HEK293 (cell line): ENCODE measurements at regions not wholly inside any gene's neighbourhood (a gene's known extent, or its start where the extent isn't known, plus 50 kb on each side); places are given as distances from the start of the nearest gene placed in this dataset.

Experiments used
- MYNN ChIP-seq: fragments of 450-650 bp; formaldehyde crosslinking; IDR thresholded peaks from 2 replicates; pipeline ENCODE4 v1.5.1; 2016; ENCODE audit warnings: missing biosample characterization, missing genetic modification characterization, borderline replicate concordance
- OVOL3 ChIP-seq: fragments of 450-650 bp; formaldehyde crosslinking; IDR thresholded peaks from 2 replicates; pipeline ENCODE4 v1.5.1; 2016; ENCODE audit warnings: missing biosample characterization, missing genetic modification characterization
- ZBTB21 ChIP-seq: fragments of 450-650 bp; formaldehyde crosslinking; IDR thresholded peaks from 2 replicates; pipeline ENCODE4 v1.5.1; 2017; ENCODE audit warnings: missing biosample characterization, missing genetic modification characterization
- ZBTB7A ChIP-seq: fragments of 450-650 bp; formaldehyde crosslinking; IDR thresholded peaks from 2 replicates; pipeline ENCODE4 v1.5.1; 2016; ENCODE audit warnings: low read depth, missing biosample characterization, missing genetic modification characterization
- TF ChIP-seq, protein P1 (sequence below): fragments of 450-650 bp; formaldehyde crosslinking; IDR thresholded peaks from 2 replicates; pipeline ENCODE4 v1.5.1; 2016; ENCODE audit warnings: missing biosample characterization, missing genetic modification characterization
- TF ChIP-seq, protein P2 (sequence below): fragments of 450-650 bp; formaldehyde crosslinking; IDR thresholded peaks from 2 replicates; pipeline ENCODE4 v1.5.1; 2016; ENCODE audit warnings: missing biosample characterization, missing genetic modification characterization

DNA sequence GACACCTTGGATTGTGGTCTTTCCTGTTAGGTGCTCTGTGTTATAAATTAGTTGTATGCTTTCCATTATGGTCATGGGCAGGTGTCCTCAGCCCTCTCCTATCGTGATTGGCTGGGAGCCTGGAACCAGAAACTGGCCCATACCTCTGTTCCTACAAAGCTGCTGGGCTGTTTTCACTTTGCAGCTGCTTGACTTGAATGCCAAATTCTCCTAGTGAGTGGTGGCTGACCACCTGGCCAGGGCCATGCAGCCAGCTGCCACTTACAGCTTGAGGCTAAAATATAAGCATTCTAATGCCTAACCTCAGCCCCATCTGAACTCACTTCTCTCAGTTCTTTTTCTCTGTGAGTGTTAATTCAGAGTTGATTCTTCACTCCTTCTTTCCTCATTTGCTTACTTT is 239.3 kb upstream of the GBE1 start:
- TF ChIP-seq MYNN (tag by site-specific recombination) (no peak), ZBTB21 (tag by site-specific recombination) (no peak), OVOL3 (tag by site-specific recombination) (no peak), ZBTB7A (no peak)
- TF ChIP-seq, protein P1, sequence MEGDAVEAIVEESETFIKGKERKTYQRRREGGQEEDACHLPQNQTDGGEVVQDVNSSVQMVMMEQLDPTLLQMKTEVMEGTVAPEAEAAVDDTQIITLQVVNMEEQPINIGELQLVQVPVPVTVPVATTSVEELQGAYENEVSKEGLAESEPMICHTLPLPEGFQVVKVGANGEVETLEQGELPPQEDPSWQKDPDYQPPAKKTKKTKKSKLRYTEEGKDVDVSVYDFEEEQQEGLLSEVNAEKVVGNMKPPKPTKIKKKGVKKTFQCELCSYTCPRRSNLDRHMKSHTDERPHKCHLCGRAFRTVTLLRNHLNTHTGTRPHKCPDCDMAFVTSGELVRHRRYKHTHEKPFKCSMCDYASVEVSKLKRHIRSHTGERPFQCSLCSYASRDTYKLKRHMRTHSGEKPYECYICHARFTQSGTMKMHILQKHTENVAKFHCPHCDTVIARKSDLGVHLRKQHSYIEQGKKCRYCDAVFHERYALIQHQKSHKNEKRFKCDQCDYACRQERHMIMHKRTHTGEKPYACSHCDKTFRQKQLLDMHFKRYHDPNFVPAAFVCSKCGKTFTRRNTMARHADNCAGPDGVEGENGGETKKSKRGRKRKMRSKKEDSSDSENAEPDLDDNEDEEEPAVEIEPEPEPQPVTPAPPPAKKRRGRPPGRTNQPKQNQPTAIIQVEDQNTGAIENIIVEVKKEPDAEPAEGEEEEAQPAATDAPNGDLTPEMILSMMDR, result no peak
- TF ChIP-seq, protein P2, sequence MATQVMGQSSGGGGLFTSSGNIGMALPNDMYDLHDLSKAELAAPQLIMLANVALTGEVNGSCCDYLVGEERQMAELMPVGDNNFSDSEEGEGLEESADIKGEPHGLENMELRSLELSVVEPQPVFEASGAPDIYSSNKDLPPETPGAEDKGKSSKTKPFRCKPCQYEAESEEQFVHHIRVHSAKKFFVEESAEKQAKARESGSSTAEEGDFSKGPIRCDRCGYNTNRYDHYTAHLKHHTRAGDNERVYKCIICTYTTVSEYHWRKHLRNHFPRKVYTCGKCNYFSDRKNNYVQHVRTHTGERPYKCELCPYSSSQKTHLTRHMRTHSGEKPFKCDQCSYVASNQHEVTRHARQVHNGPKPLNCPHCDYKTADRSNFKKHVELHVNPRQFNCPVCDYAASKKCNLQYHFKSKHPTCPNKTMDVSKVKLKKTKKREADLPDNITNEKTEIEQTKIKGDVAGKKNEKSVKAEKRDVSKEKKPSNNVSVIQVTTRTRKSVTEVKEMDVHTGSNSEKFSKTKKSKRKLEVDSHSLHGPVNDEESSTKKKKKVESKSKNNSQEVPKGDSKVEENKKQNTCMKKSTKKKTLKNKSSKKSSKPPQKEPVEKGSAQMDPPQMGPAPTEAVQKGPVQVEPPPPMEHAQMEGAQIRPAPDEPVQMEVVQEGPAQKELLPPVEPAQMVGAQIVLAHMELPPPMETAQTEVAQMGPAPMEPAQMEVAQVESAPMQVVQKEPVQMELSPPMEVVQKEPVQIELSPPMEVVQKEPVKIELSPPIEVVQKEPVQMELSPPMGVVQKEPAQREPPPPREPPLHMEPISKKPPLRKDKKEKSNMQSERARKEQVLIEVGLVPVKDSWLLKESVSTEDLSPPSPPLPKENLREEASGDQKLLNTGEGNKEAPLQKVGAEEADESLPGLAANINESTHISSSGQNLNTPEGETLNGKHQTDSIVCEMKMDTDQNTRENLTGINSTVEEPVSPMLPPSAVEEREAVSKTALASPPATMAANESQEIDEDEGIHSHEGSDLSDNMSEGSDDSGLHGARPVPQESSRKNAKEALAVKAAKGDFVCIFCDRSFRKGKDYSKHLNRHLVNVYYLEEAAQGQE (tag by site-specific recombination), result no peak
